ENCODE measurements at regions not wholly inside any gene's neighbourhood (a gene's known extent, or its start where the extent isn't known, plus 50 kb on each side); places are given as distances from the start of the nearest gene placed in this dataset.

GRCh38 chr12:124375141-124375788, 80.4 kb downstream of the RFLNA start:
- BruUV-seq (replicated peaks): no TSS peak
- H3K79me2 ChIP-seq (ENCODE audit: insufficient read depth, low read length): no peaks in the 10 kb centered on the region
- ChIA-PET RAD21 (ENCODE audit: low non-redundant PET in 1 of 2, low total read pairs in 2 of 2, uncharacterized antibody in 2 of 2, unreplicated experiment in 2 of 2) (no interaction called here), CTCF (no interaction called here), POLR2A (no interaction called here)
- no peak overlapping the region for H3K27ac ChIP-seq (ENCODE audit: low read depth, low read length)
- no peak overlapping the region for H2AFZ ChIP-seq (ENCODE audit: low read depth, low read length, poor library complexity, severe bottlenecking)
- H3K36me3 ChIP-seq (ENCODE audit: control insufficient read depth in 1 of 2, insufficient read depth in 2 of 2, low read length in 2 of 2): peaks cover 0 to 5% of the 10 kb centered on the region in 2 experiments; a peak in 2 of 4 replicates
- no peak overlapping the region for H3K9ac ChIP-seq (ENCODE audit: low read length)
- DNase-seq (ENCODE audit: low read depth, low spot score): no peak
- no peak overlapping the region for H3K4me3 ChIP-seq (replicated peaks in 1 of 2; ENCODE audit: low read depth in 1 of 2, low read length in 2 of 2)
- H3K9me2 ChIP-seq (ENCODE audit: insufficient read depth): no peaks in the 10 kb centered on the region
- H3K4me2 ChIP-seq (ENCODE audit: low read length): no peak overlapping the region
- no peaks in the 10 kb centered on the region for H3K27me3 ChIP-seq (ENCODE audit: insufficient read depth, low read length)
- TF ChIP-seq CEBPB (IDR thresholded peaks at IDR 0.05; ENCODE audit: low read depth) (no peak), RAD21 (IDR thresholded peaks at IDR 0.05; ENCODE audit: low read depth) (peak; percentile 68), SP1 (IDR thresholded peaks at IDR 0.05; ENCODE audit: low read depth) (no peak), MAX (IDR thresholded peaks at IDR 0.05) (no peak)
- H4K20me1 ChIP-seq (ENCODE audit: insufficient read depth): no peaks in the 10 kb centered on the region
- peaks cover 0 to 2% of the 10 kb centered on the region in 2 experiments; a peak in 1 of 4 replicates for H3K4me1 ChIP-seq (ENCODE audit: control insufficient read depth in 1 of 2, insufficient read depth in 2 of 2, low read length in 2 of 2)
- no peak for ATAC-seq
- H3K9me3 ChIP-seq (ENCODE audit: control insufficient read depth in 1 of 2, insufficient read depth in 1 of 2, low read depth in 1 of 2, low read length in 2 of 2): no peaks in the 10 kb centered on the region
- intact Hi-C loops (cut with micrococcal nuclease): no loop called here

DNA sequence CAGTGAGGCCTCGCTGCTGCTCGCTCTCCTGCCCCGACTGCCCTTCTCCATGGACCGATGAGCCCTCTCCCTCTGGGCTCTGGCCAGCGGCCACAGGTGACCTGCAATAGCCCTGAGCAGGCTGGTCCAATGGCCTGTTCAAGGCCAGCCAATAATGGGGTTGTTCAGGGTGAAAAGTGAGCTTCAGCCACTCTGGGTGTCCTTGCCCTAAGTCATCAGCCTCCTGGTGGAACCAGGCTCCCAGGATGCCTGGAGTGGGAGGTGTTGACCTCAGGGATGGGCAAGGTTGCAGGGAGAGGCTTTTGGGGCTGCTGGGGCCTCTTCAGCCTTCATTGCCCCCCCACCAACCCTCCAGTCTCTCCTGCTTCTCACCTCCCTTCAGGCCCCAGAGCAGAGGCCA, 79.7 kb downstream of the RFLNA start:
- Histone ChIP-seq H4K20me1 (ENCODE audit: insufficient read depth) (no peaks in the 10 kb centered on the region), H3K27me3 (ENCODE audit: insufficient read depth, low read length) (no peaks in the 10 kb centered on the region), H2AFZ (ENCODE audit: low read depth, low read length, poor library complexity, severe bottlenecking) (no peak overlapping the region), H3K9ac (ENCODE audit: low read length) (no peak overlapping the region), H3K9me3 (ENCODE audit: control insufficient read depth in 1 of 2, insufficient read depth in 1 of 2, low read depth in 1 of 2, low read length in 2 of 2) (no peaks in the 10 kb centered on the region), H3K36me3 (ENCODE audit: control insufficient read depth in 1 of 2, insufficient read depth in 2 of 2, low read length in 2 of 2) (peaks cover 0 to 5% of the 10 kb centered on the region in 2 experiments; a peak in 2 of 4 replicates), H3K79me2 (ENCODE audit: insufficient read depth, low read length) (no peaks in the 10 kb centered on the region), H3K9me2 (ENCODE audit: insufficient read depth) (no peaks in the 10 kb centered on the region), H3K4me2 (ENCODE audit: low read length) (no peak overlapping the region), H3K4me3 (replicated peaks in 1 of 2; ENCODE audit: low read depth in 1 of 2, low read length in 2 of 2) (no peak overlapping the region), H3K27ac (ENCODE audit: low read depth, low read length) (no peak overlapping the region), H3K4me1 (ENCODE audit: control insufficient read depth in 1 of 2, insufficient read depth in 2 of 2, low read length in 2 of 2) (peaks cover 3 to 9% of the 10 kb centered on the region in 2 experiments; a peak in 2 of 4 replicates)
- ChIA-PET CTCF (no interaction called here), POLR2A (no interaction called here), RAD21 (ENCODE audit: low non-redundant PET in 1 of 2, low total read pairs in 2 of 2, uncharacterized antibody in 2 of 2, unreplicated experiment in 2 of 2) (no interaction called here)
- DNase-seq (ENCODE audit: low read depth, low spot score) (no peak), ATAC-seq (no peak)
- intact Hi-C loops (cut with micrococcal nuclease): no loop called here
- TF ChIP-seq SP1 (IDR thresholded peaks at IDR 0.05; ENCODE audit: low read depth): no peak
- BruUV-seq (replicated peaks): no TSS peak
